C4-2B (cell line): ENCODE measurements at regions not wholly inside any gene's neighbourhood (a gene's known extent, or its start where the extent isn't known, plus 50 kb on each side); places are given as distances from the start of the nearest gene placed in this dataset.

ENCODE experiments used
- ZFX ChIP-seq: fragments of 450-650 bp; IDR thresholded peaks from 2 replicates; pipeline ENCODE4 v1.6.1; 2017
- TF ChIP-seq, protein P1 (sequence below): fragments of 450-650 bp; conservative IDR thresholded peaks from 2 replicates; pipeline ENCODE4 v1.5.1; 2017; ENCODE audit warnings: mild to moderate bottlenecking

DNA sequence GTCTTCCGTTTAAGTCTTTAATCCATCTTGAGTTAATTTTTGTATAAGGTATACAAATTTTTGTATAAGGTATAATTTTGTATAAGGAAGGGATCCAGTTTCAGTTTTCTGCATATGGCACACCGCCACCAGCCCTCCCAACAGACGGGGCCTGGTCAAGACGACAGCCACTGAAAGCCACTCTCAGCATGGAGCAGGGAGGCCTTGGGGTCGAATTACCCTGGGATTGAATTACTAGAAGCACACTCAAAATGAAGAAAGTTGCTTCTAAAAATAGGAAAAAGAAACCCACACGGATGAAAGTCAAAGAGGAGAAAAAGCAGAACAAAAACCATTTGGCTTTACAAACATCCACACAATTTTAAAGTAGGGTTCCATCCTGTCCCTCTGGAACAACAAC, 586.2 kb upstream of the ADAMTS16 start:
- TF ChIP-seq, protein P1, sequence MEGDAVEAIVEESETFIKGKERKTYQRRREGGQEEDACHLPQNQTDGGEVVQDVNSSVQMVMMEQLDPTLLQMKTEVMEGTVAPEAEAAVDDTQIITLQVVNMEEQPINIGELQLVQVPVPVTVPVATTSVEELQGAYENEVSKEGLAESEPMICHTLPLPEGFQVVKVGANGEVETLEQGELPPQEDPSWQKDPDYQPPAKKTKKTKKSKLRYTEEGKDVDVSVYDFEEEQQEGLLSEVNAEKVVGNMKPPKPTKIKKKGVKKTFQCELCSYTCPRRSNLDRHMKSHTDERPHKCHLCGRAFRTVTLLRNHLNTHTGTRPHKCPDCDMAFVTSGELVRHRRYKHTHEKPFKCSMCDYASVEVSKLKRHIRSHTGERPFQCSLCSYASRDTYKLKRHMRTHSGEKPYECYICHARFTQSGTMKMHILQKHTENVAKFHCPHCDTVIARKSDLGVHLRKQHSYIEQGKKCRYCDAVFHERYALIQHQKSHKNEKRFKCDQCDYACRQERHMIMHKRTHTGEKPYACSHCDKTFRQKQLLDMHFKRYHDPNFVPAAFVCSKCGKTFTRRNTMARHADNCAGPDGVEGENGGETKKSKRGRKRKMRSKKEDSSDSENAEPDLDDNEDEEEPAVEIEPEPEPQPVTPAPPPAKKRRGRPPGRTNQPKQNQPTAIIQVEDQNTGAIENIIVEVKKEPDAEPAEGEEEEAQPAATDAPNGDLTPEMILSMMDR, result no peak
- TF ChIP-seq ZFX, result no peak
